ENCODE measurements at regions not wholly inside any gene's neighbourhood (a gene's known extent, or its start where the extent isn't known, plus 50 kb on each side); places are given as distances from the start of the nearest gene placed in this dataset.
"Not testable (repeated sequence)": the region's sequence is repeated elsewhere in the genome, so short reads cannot be mapped to it uniquely, and the experiment has no call there.

- peaks cover 23% of the 10 kb centered on the region for H3K9me3 Mint-ChIP-seq
- not testable (repeated sequence) for H3K4me3 Mint-ChIP-seq; H3K36me3 Mint-ChIP-seq (ENCODE audit: low read depth); H3K27ac Mint-ChIP-seq; DNase-seq; H3K4me1 Mint-ChIP-seq (ENCODE audit: low read depth); H3K27me3 Mint-ChIP-seq (ENCODE audit: insufficient read depth)
Observed at GRCh38 chr21:10402461-10402860, 118.9 kb upstream of the TPTE start.

GRCh38 chr21:10405331-10405730 is 116.1 kb upstream of the TPTE start:
- peaks cover 19% of the 10 kb centered on the region for H3K9me3 Mint-ChIP-seq
- not testable (repeated sequence) for H3K27me3 Mint-ChIP-seq (ENCODE audit: insufficient read depth); H3K36me3 Mint-ChIP-seq (ENCODE audit: low read depth); H3K4me3 Mint-ChIP-seq; H3K27ac Mint-ChIP-seq; DNase-seq; H3K4me1 Mint-ChIP-seq (ENCODE audit: low read depth)

- not testable (repeated sequence) for H3K27ac Mint-ChIP-seq; H3K4me3 Mint-ChIP-seq; H3K4me1 Mint-ChIP-seq (ENCODE audit: low read depth); H3K36me3 Mint-ChIP-seq (ENCODE audit: low read depth); DNase-seq; H3K27me3 Mint-ChIP-seq (ENCODE audit: insufficient read depth)
- peaks cover 11% of the 10 kb centered on the region for H3K9me3 Mint-ChIP-seq
Observed at GRCh38 chr21:10409786-10410185, 111.6 kb upstream of the TPTE start.

GRCh38 chr21:10410354-10410929 is 110.9 kb upstream of the TPTE start:
- not testable (repeated sequence) for H3K4me1 Mint-ChIP-seq (ENCODE audit: low read depth); H3K27me3 Mint-ChIP-seq (ENCODE audit: insufficient read depth); H3K36me3 Mint-ChIP-seq (ENCODE audit: low read depth); H3K27ac Mint-ChIP-seq; H3K9me3 Mint-ChIP-seq; H3K4me3 Mint-ChIP-seq; DNase-seq

GRCh38 chr21:10411776-10412526 is 109.4 kb upstream of the TPTE start:
- not testable (repeated sequence) for H3K36me3 Mint-ChIP-seq (ENCODE audit: low read depth); H3K4me3 Mint-ChIP-seq; H3K27me3 Mint-ChIP-seq (ENCODE audit: insufficient read depth); DNase-seq; H3K27ac Mint-ChIP-seq; H3K9me3 Mint-ChIP-seq; H3K4me1 Mint-ChIP-seq (ENCODE audit: low read depth)

GRCh38 chr21:10412928-10413246 is 108.5 kb upstream of the TPTE start:
- not testable (repeated sequence) for H3K36me3 Mint-ChIP-seq (ENCODE audit: low read depth); H3K9me3 Mint-ChIP-seq; H3K27me3 Mint-ChIP-seq (ENCODE audit: insufficient read depth); H3K27ac Mint-ChIP-seq; H3K4me3 Mint-ChIP-seq; DNase-seq; H3K4me1 Mint-ChIP-seq (ENCODE audit: low read depth)

GRCh38 chr21:10413247-10414120 is 107.9 kb upstream of the TPTE start:
- DNase-seq; H3K27ac Mint-ChIP-seq; H3K4me1 Mint-ChIP-seq (ENCODE audit: low read depth); H3K9me3 Mint-ChIP-seq; H3K36me3 Mint-ChIP-seq (ENCODE audit: low read depth); H3K4me3 Mint-ChIP-seq; H3K27me3 Mint-ChIP-seq (ENCODE audit: insufficient read depth): not testable (repeated sequence)

GRCh38 chr21:10414121-10414924 is 107.1 kb upstream of the TPTE start:
- H3K27me3 Mint-ChIP-seq (ENCODE audit: insufficient read depth); H3K27ac Mint-ChIP-seq; H3K9me3 Mint-ChIP-seq; DNase-seq; H3K36me3 Mint-ChIP-seq (ENCODE audit: low read depth); H3K4me3 Mint-ChIP-seq; H3K4me1 Mint-ChIP-seq (ENCODE audit: low read depth): not testable (repeated sequence)

GRCh38 chr21:10414925-10415254 is 106.5 kb upstream of the TPTE start:
- not testable (repeated sequence) for H3K27me3 Mint-ChIP-seq (ENCODE audit: insufficient read depth)

GRCh38 chr21:10415456-10415855 is 105.9 kb upstream of the TPTE start:
- H3K4me3 Mint-ChIP-seq, H3K9me3 Mint-ChIP-seq: not testable (repeated sequence)

More at GRCh38 chr21:10414925-10415254, 106.5 kb upstream of the TPTE start:
- not testable (repeated sequence) for H3K4me3 Mint-ChIP-seq; H3K9me3 Mint-ChIP-seq; DNase-seq; H3K27ac Mint-ChIP-seq; H3K36me3 Mint-ChIP-seq (ENCODE audit: low read depth); H3K4me1 Mint-ChIP-seq (ENCODE audit: low read depth)

GRCh38 chr21:10415859-10416258 is 105.5 kb upstream of the TPTE start:
- H3K9me3 Mint-ChIP-seq; DNase-seq; H3K4me1 Mint-ChIP-seq (ENCODE audit: low read depth); H3K27ac Mint-ChIP-seq; H3K27me3 Mint-ChIP-seq (ENCODE audit: insufficient read depth); H3K36me3 Mint-ChIP-seq (ENCODE audit: low read depth); H3K4me3 Mint-ChIP-seq: not testable (repeated sequence)

More at GRCh38 chr21:10415456-10415855, 105.9 kb upstream of the TPTE start:
- H3K36me3 Mint-ChIP-seq (ENCODE audit: low read depth); H3K4me1 Mint-ChIP-seq (ENCODE audit: low read depth); H3K27me3 Mint-ChIP-seq (ENCODE audit: insufficient read depth); DNase-seq; H3K27ac Mint-ChIP-seq: not testable (repeated sequence)

GRCh38 chr21:10416691-10417447 is 104.5 kb upstream of the TPTE start:
- DNase-seq; H3K27ac Mint-ChIP-seq; H3K4me1 Mint-ChIP-seq (ENCODE audit: low read depth): not testable (repeated sequence)

GRCh38 chr21:10417551-10418002 is 103.8 kb upstream of the TPTE start:
- not testable (repeated sequence) for H3K27ac Mint-ChIP-seq; H3K36me3 Mint-ChIP-seq (ENCODE audit: low read depth); H3K4me1 Mint-ChIP-seq (ENCODE audit: low read depth); DNase-seq; H3K27me3 Mint-ChIP-seq (ENCODE audit: insufficient read depth); H3K4me3 Mint-ChIP-seq; H3K9me3 Mint-ChIP-seq

More at GRCh38 chr21:10416691-10417447, 104.5 kb upstream of the TPTE start:
- not testable (repeated sequence) for H3K27me3 Mint-ChIP-seq (ENCODE audit: insufficient read depth); H3K36me3 Mint-ChIP-seq (ENCODE audit: low read depth); H3K9me3 Mint-ChIP-seq; H3K4me3 Mint-ChIP-seq

Data from HFFc6 (cell line).